CD4-positive, alpha-beta T cell (primary cell): ENCODE measurements at regions not wholly inside any gene's neighbourhood (a gene's known extent, or its start where the extent isn't known, plus 50 kb on each side); places are given as distances from the start of the nearest gene placed in this dataset.

Experiments used
- ATAC-seq: fragments of 200-7000 bp; cut with Tn5 transposase; one replicate; pipeline ENCODE4 v1.10.0; 2022; ENCODE audit warnings: mild to moderate bottlenecking; ENCODE audit not compliant: poor library complexity
- CTCF ChIA-PET: fragments of 350-600 bp; sonication (Branson Sonifier 250); formaldehyde crosslinking; loops from one replicate; lab custom pipeline; 2021; ENCODE audit warnings: antibody characterized with exemption, inconsistent platforms; lab: Charles Lee
- POLR2A ChIA-PET: fragments of 350-600 bp; sonication (Branson Sonifier 250); formaldehyde crosslinking; loops from one replicate; lab custom pipeline; 2021; ENCODE audit warnings: antibody characterized with exemption, inconsistent platforms; lab: Charles Lee
- DNase-seq, 14 experiments: peaks; one replicate each; pipeline ENCODE4 v3.0.0-alpha.2; 2013 to 2020; ENCODE audit warnings: mixed read lengths in 2 of 14
- H3K27ac ChIP-seq, 2 donors: one replicate each; pipeline versions ENCODE4 v1.5.1 to v1.7.0; 2013; ENCODE audit warnings: low read length in 2 of 2, low read depth in 1 of 2, mild to moderate bottlenecking in 1 of 2
- H3K27me3 ChIP-seq, 2 experiments: 1 replicate in 1 of 2; 2 replicates in 1 of 2; pipeline versions ENCODE4 v1.6.1 to v1.7.0; 2013; ENCODE audit warnings: low read length in 2 of 2, control low read depth in 1 of 2, mild to moderate bottlenecking in 1 of 2, moderate library complexity in 1 of 2; ENCODE audit not compliant: insufficient read depth in 2 of 2, control insufficient read depth in 1 of 2
- H3K36me3 ChIP-seq: one replicate; pipeline ENCODE4 v1.6.1; 2013; ENCODE audit warnings: low read length, control low read depth; ENCODE audit not compliant: insufficient read depth
- H3K4me1 ChIP-seq: one replicate; pipeline ENCODE4 v1.6.1; 2013; ENCODE audit warnings: low read length, control low read depth; ENCODE audit not compliant: insufficient read depth
- H3K4me3 ChIP-seq: one replicate; pipeline ENCODE4 v1.5.1; 2013; ENCODE audit warnings: mild to moderate bottlenecking, low read length, moderate library complexity
- H3K9me3 ChIP-seq, 2 experiments: 1 replicate in 1 of 2; 2 replicates in 1 of 2; pipeline versions ENCODE4 v1.6.1 to v1.7.0; 2013; ENCODE audit warnings: low read length in 2 of 2, mild to moderate bottlenecking in 2 of 2, control low read depth in 1 of 2, moderate library complexity in 1 of 2; ENCODE audit not compliant: control insufficient read depth in 1 of 2, insufficient read depth in 1 of 2
- H3K27ac Mint-ChIP-seq: one replicate; pipeline ENCODE4 v1.8.0; 2020; ENCODE audit warnings: mixed read lengths
- H3K27me3 Mint-ChIP-seq: one replicate; pipeline ENCODE4 v1.8.0; 2021; ENCODE audit warnings: mixed read lengths
- H3K36me3 Mint-ChIP-seq: one replicate; pipeline ENCODE4 v1.8.0; 2021; ENCODE audit warnings: low read depth, mixed read lengths
- H3K4me1 Mint-ChIP-seq: one replicate; pipeline ENCODE4 v1.8.0; 2021; ENCODE audit warnings: low read depth, mixed read lengths
- H3K4me3 Mint-ChIP-seq: one replicate; pipeline ENCODE4 v1.8.0; 2020; ENCODE audit warnings: mild to moderate bottlenecking, mixed read lengths
- H3K9me3 Mint-ChIP-seq: one replicate; pipeline ENCODE4 v1.8.0; 2020; ENCODE audit warnings: mixed read lengths
- intact Hi-C, 2 experiments: fragments of 100-400 bp; cut with DNase I in 1 of 2; cut with micrococcal nuclease in 1 of 2; formaldehyde crosslinking; loops; one replicate each; pipeline versions ENCODE4 v1.15.1 to v1.9.0; 2023 to 2025; cut with DNase I, micrococcal nuclease
- TF ChIP-seq, protein P1 (sequence below): fragments of 200-600 bp; IDR thresholded peaks from one replicate; pipeline ENCODE4 v1.8.0; 2022; ENCODE audit warnings: antibody characterized with exemption, mild to moderate bottlenecking

DNA sequence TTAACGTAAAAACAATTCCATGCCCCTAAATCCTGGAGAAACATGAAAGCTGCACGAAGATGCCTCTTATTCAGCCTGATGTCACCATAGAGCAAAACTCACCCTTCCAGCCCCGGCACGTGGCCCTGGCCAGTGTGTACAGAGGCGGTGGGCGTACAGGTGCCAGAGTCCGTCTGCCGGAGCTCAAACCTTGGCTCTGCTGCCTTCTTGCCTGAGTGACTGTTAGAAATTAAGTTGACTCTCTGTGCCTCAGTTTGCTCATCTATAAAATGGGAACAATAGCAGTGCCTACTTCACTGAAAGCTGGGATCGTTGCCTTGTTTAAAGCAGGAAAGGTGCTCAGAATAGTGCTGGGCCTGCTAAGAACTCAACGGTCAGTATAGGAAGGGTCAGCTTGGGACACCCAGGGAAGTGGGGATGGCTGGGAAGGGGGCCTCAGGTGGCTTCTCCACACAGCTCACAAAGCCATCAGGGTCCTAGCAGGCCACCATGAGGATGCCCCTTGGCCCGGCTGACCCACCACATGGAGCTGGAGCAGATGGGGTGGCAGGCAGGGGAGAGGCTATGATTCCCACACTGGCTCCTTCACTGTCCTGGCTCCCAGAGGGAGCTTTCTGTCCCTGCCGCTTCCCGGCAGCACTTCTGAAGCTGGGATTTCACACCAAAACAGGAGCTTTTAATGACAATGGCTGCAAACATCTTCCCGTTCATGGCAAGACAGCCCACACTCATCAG, 237.2 kb downstream of the NPHP4 start:
- TF ChIP-seq, protein P1, sequence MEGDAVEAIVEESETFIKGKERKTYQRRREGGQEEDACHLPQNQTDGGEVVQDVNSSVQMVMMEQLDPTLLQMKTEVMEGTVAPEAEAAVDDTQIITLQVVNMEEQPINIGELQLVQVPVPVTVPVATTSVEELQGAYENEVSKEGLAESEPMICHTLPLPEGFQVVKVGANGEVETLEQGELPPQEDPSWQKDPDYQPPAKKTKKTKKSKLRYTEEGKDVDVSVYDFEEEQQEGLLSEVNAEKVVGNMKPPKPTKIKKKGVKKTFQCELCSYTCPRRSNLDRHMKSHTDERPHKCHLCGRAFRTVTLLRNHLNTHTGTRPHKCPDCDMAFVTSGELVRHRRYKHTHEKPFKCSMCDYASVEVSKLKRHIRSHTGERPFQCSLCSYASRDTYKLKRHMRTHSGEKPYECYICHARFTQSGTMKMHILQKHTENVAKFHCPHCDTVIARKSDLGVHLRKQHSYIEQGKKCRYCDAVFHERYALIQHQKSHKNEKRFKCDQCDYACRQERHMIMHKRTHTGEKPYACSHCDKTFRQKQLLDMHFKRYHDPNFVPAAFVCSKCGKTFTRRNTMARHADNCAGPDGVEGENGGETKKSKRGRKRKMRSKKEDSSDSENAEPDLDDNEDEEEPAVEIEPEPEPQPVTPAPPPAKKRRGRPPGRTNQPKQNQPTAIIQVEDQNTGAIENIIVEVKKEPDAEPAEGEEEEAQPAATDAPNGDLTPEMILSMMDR = no peak
- Mint-ChIP-seq H3K27ac (no peak overlapping the region), H3K36me3 (no peaks in the 10 kb centered on the region), H3K4me3 (no peak overlapping the region), H3K9me3 (no peaks in the 10 kb centered on the region), H3K27me3 (peaks cover 24% of the 10 kb centered on the region), H3K4me1 (no peaks in the 10 kb centered on the region)
- DNase-seq (peak in 1 of 14 experiments; percentile 19), ATAC-seq (no peak)
- Histone ChIP-seq H3K36me3 (no peaks in the 10 kb centered on the region), H3K9me3 (no peaks in the 10 kb centered on the region), H3K4me1 (no peaks in the 10 kb centered on the region), H3K4me3 (no peak overlapping the region), H3K27ac (no peak overlapping the region), H3K27me3 (peaks cover 0 to 2% of the 10 kb centered on the region in 2 experiments)
- ChIA-PET POLR2A (no interaction called here), CTCF (no interaction called here)
- intact Hi-C loops = no loop called here

DNA sequence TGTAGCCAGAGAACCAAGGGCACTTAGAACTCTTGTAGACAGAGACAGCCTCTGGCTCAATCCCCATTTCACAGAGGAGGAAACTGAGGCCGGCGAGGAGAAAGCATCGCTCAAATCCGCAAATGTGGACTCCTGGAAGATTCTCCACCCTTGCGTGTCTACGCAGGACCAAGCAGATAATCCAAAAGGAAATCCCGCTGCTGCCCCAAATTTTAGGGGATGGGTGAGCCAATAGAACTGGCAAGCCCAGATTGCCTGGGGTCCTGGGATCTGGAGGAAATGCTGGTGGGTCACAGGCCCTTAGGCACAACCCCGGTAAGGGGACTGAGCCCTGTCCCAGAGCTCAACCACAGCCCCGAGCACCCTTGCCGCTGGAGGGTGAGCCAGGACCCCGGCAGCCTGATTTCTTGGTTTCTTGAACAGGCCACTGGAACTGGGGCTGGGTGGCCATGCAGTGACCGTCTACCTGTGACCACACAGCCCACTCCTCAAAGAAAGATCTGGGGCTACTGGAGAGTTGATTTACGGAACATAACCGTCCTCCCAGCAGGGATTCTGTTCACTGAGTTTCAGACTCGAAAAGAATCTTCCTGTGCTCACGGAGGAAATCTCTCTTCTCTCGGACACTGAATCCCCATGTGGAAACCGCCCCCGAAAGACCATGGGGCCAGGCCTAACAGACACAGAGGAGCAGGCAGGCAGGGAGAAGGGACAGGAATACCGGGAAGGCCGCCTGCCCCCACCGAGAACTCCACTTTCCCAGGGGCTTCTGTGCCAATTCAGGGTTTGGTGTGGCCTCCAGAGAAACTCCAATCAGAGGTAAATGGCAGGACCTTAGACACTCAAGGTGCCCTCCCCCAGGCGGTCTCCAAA, 238.4 kb downstream of the NPHP4 start:
- H3K9me3 ChIP-seq = no peaks in the 10 kb centered on the region
- no peaks in the 10 kb centered on the region for H3K36me3 ChIP-seq
- ChIA-PET CTCF (no interaction called here), POLR2A (no interaction called here)
- H3K27ac Mint-ChIP-seq = no peak overlapping the region
- no peaks in the 10 kb centered on the region for H3K36me3 Mint-ChIP-seq
- DNase-seq (peak in 1 of 14 experiments; percentile 19), ATAC-seq (no peak)
- no peaks in the 10 kb centered on the region for H3K4me1 Mint-ChIP-seq
- H3K27me3 Mint-ChIP-seq = peaks cover 23% of the 10 kb centered on the region
- H3K27me3 ChIP-seq = peaks cover 0 to 2% of the 10 kb centered on the region in 2 experiments
- H3K4me3 ChIP-seq = no peak overlapping the region
- no peak overlapping the region for H3K27ac ChIP-seq
- H3K9me3 Mint-ChIP-seq = no peaks in the 10 kb centered on the region
- H3K4me3 Mint-ChIP-seq = no peak overlapping the region
- H3K4me1 ChIP-seq = no peaks in the 10 kb centered on the region
- intact Hi-C loops = no loop called here
- TF ChIP-seq, protein P1 = no peak

DNA sequence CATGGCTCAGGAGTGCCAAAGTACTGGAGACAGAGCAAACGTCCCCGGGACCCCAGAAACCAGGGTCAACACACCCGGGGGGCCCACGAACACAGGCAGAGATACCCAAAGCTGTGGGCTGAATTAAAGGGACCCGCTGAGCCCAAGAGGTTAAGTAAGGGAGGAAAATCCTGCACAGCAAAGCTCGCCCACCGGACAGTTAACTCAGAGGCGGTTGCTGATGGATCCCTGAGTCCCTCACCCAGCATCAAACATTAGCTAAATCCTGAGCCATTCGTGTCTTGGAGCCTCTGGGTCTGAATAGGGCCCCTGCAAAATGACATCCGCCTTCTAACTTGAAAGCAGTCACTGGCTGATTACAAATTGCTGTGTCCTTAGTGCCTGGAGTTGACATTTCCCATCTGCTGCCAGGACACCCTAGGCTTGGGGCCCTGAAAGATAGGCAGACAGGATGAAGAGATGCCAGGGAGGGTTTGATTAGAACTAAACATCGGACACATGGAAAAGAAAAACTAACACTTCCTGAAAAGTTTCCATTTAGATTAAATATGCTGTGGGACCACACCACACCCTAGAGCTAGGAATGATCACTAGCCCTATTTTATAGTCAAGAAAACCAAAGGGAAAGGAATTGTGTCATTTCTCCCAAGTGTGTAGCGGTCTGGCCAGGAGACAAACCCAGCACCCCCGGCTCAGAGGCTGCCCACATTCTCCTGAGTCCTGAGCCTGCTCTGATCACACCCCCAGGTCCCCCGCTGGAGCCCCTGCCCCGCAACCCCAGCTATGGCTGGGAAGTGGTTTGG, 239.3 kb downstream of the NPHP4 start:
- no peaks in the 10 kb centered on the region for H3K9me3 ChIP-seq
- no peak overlapping the region for H3K4me3 Mint-ChIP-seq
- ATAC-seq (no peak), DNase-seq (no peak)
- H3K36me3 ChIP-seq = no peaks in the 10 kb centered on the region
- H3K27ac Mint-ChIP-seq = no peak overlapping the region
- ChIA-PET POLR2A (no interaction called here), CTCF (no interaction called here)
- intact Hi-C loops = no loop called here
- H3K27me3 ChIP-seq = peaks cover 0 to 2% of the 10 kb centered on the region in 2 experiments
- H3K4me1 ChIP-seq = no peaks in the 10 kb centered on the region
- TF ChIP-seq, protein P1 = no peak
- H3K27ac ChIP-seq = no peak overlapping the region
- peaks cover 16% of the 10 kb centered on the region for H3K27me3 Mint-ChIP-seq
- no peaks in the 10 kb centered on the region for H3K4me1 Mint-ChIP-seq
- no peaks in the 10 kb centered on the region for H3K36me3 Mint-ChIP-seq
- no peak overlapping the region for H3K4me3 ChIP-seq
- no peaks in the 10 kb centered on the region for H3K9me3 Mint-ChIP-seq
